GM19372 (cell line): ENCODE measurements at regions not wholly inside any gene's neighbourhood (a gene's known extent, or its start where the extent isn't known, plus 50 kb on each side); places are given as distances from the start of the nearest gene placed in this dataset.
"Not testable (repeated sequence)": the region's sequence is repeated elsewhere in the genome, so short reads cannot be mapped to it uniquely, and the experiment has no call there.

Experiments
- ATAC-seq: cut with Tn5 transposase; IDR thresholded peaks from one replicate; pipeline ENCODE4 v1.9.1; 2021; ENCODE audit warnings: mild to moderate bottlenecking, low read depth, moderate library complexity; ENCODE audit not compliant: unreplicated experiment

GRCh38 chr3:164401440-164401839, 676.9 kb downstream of the SI start:
- ATAC-seq = not testable (repeated sequence)

GRCh38 chr3:164397462-164397861, 680.8 kb downstream of the SI start:
- no peak for ATAC-seq

GRCh38 chr3:164393171-164393570, 685.1 kb downstream of the SI start:
- no peak for ATAC-seq

GRCh38 chr3:164390046-164390445, 688.2 kb downstream of the SI start:
- no peak for ATAC-seq

GRCh38 chr3:164387236-164387635, 691.1 kb downstream of the SI start:
- ATAC-seq = no peak

GRCh38 chr3:164380156-164380555, 698.1 kb downstream of the SI start:
- ATAC-seq = no peak

- no peak for ATAC-seq
Observed at GRCh38 chr3:164377466-164377865, 700.8 kb downstream of the SI start.

GRCh38 chr3:164375995-164376394, 702.3 kb downstream of the SI start:
- no peak for ATAC-seq

GRCh38 chr3:164375538-164375937, 702.8 kb downstream of the SI start:
- ATAC-seq = no peak

GRCh38 chr3:164371681-164372080, 706.6 kb downstream of the SI start:
- ATAC-seq = no peak

GRCh38 chr3:164370970-164371369, 707.3 kb downstream of the SI start:
- ATAC-seq = no peak

GRCh38 chr3:164365242-164365641, 713.1 kb downstream of the SI start:
- ATAC-seq = no peak

GRCh38 chr3:164364111-164364510, 714.2 kb downstream of the SI start:
- ATAC-seq = no peak

GRCh38 chr3:164360738-164361406, 717.4 kb downstream of the SI start:
- ATAC-seq = no peak

GRCh38 chr3:164360078-164360578, 718.2 kb downstream of the SI start:
- no peak for ATAC-seq

GRCh38 chr3:164352991-164353390, 725.3 kb downstream of the SI start:
- ATAC-seq = no peak

- no peak for ATAC-seq
Observed at GRCh38 chr3:164351131-164351530, 727.2 kb downstream of the SI start.

GRCh38 chr3:164342206-164342605, 736.1 kb downstream of the SI start:
- ATAC-seq = not testable (repeated sequence)

- no peak for ATAC-seq
Observed at GRCh38 chr3:164341086-164341485, 737.2 kb downstream of the SI start.

GRCh38 chr3:164340273-164340672, 738.0 kb downstream of the SI start:
- no peak for ATAC-seq

GRCh38 chr3:164332831-164333802, 745.2 kb downstream of the SI start:
- ATAC-seq = no peak
